ENCODE measurements at regions not wholly inside any gene's neighbourhood (a gene's known extent, or its start where the extent isn't known, plus 50 kb on each side); places are given as distances from the start of the nearest gene placed in this dataset.

DNA sequence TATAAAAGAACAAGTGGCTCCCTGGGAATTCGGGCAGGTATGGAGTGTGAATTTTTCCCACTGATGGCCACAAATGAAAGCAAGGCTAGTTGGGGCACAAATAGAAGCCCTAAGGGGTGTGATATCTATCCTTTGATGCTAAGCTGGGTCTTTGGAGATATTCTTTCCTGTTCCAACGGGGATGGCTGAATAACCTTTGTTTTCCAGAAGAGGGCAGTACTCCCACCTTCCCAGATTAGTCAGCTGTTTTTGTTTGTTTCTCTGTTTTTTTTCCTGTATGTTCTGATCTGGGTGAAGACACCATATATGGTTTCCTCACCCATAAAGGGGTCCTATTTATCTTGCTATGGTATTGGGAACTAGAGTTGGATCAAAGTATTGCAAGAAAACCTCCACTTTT lies 947.7 kb upstream of the SORCS1 start:
- TF ChIP-seq CEBPB (IDR thresholded peaks at IDR 0.05): no peak
- no peak for TF ChIP-seq NR3C1 (IDR thresholded peaks at IDR 0.05)
- TF ChIP-seq, protein P1, sequence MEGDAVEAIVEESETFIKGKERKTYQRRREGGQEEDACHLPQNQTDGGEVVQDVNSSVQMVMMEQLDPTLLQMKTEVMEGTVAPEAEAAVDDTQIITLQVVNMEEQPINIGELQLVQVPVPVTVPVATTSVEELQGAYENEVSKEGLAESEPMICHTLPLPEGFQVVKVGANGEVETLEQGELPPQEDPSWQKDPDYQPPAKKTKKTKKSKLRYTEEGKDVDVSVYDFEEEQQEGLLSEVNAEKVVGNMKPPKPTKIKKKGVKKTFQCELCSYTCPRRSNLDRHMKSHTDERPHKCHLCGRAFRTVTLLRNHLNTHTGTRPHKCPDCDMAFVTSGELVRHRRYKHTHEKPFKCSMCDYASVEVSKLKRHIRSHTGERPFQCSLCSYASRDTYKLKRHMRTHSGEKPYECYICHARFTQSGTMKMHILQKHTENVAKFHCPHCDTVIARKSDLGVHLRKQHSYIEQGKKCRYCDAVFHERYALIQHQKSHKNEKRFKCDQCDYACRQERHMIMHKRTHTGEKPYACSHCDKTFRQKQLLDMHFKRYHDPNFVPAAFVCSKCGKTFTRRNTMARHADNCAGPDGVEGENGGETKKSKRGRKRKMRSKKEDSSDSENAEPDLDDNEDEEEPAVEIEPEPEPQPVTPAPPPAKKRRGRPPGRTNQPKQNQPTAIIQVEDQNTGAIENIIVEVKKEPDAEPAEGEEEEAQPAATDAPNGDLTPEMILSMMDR (IDR thresholded peaks at IDR 0.05): no peak
- TF ChIP-seq CHD2 (IDR thresholded peaks at IDR 0.05; ENCODE audit: low read length, partially characterized antibody): no peak
- no peak for TF ChIP-seq ESRRA (IDR thresholded peaks at IDR 0.05; ENCODE audit: borderline replicate concordance, low read length)
- TF ChIP-seq REST (IDR thresholded peaks at IDR 0.05): no peak
- no peak for TF ChIP-seq HOXA7 (CRISPR knock-in tag; IDR thresholded peaks at IDR 0.05)
- TF ChIP-seq MYC (IDR thresholded peaks at IDR 0.05; ENCODE audit: borderline replicate concordance, low read length): no peak
- no peak for TF ChIP-seq BHLHE40 (IDR thresholded peaks at IDR 0.05; ENCODE audit: low read depth, low read length)
- TF ChIP-seq POLR2A (IDR thresholded peaks at IDR 0.05; ENCODE audit: low read length): no peak
- TF ChIP-seq PBX3 (IDR thresholded peaks at IDR 0.05): no peak
